ENCODE measurements at regions not wholly inside any gene's neighbourhood (a gene's known extent, or its start where the extent isn't known, plus 50 kb on each side); places are given as distances from the start of the nearest gene placed in this dataset.

GRCh38 chr5:67259548-67260215 is 63.1 kb upstream of the CD180 start:
- H3K27me3 ChIP-seq, result no peaks in the 10 kb centered on the region
- peaks cover 0 to 32% (median 3%) of the 10 kb centered on the region in 4 donors for H3K4me1 ChIP-seq
- H3K9me3 ChIP-seq, result no peaks in the 10 kb centered on the region
- no peaks in the 10 kb centered on the region for H3K36me3 ChIP-seq
- H3K27ac ChIP-seq, result no peak overlapping the region
- H3K4me3 ChIP-seq, result no peak overlapping the region
- no peak for DNase-seq
- TF ChIP-seq EP300 (IDR thresholded peaks at IDR 0.05; ENCODE audit: low read depth) (no peak), POLR2A (IDR thresholded peaks at IDR 0.05) (no peak), CTCF (IDR thresholded peaks at IDR 0.05) (no peak), POLR2AphosphoS5 (IDR thresholded peaks at IDR 0.05) (no peak)
- in situ Hi-C loops (cut with MboI; ENCODE audit: low pct_ligation_motif_present in 1 of 4, low pct_unique_long_range_greater_than_20kb in 1 of 4, low sequenced_read_pairs in 3 of 4), result loop anchor here in 1 of 4 donors (10.0 kb wide), 1 partner anchor 995 kb away; no protein-coding TSS in a partner anchor
- intact Hi-C loops (cut with DNase I; ENCODE audit: low total_unique reads), result no loop called here
- 86 to 92% methylated on average over 5 of the region's 5 CpGs for WGBS, 2 donors (ENCODE audit: low coverage in 1 of 2)

- WGBS, 2 donors (ENCODE audit: low coverage in 1 of 2), result 88 to 90% methylated on average over 2 of the region's 2 CpGs
- intact Hi-C loops (cut with DNase I; ENCODE audit: low total_unique reads), result no loop called here
- peaks cover 0 to 27% (median 3%) of the 10 kb centered on the region in 4 donors for H3K4me1 ChIP-seq
- in situ Hi-C loops (cut with MboI; ENCODE audit: low pct_ligation_motif_present in 1 of 4, low pct_unique_long_range_greater_than_20kb in 1 of 4, low sequenced_read_pairs in 3 of 4), result no loop called here
- DNase-seq, result no peak
- H3K4me3 ChIP-seq, result no peak overlapping the region
- H3K36me3 ChIP-seq, result no peaks in the 10 kb centered on the region
- peak overlapping the region in 3 of 4 donors; percentile 45 to 48 (median 47) for H3K27ac ChIP-seq
- H3K27me3 ChIP-seq, result no peaks in the 10 kb centered on the region
- H3K9me3 ChIP-seq, result no peaks in the 10 kb centered on the region
- TF ChIP-seq POLR2AphosphoS5 (IDR thresholded peaks at IDR 0.05), result peak in 2 of 3 donors; percentile 24 to 34
- no peak for TF ChIP-seq EP300 (IDR thresholded peaks at IDR 0.05; ENCODE audit: low read depth)
These were observed 60.9 kb upstream of the CD180 start for GRCh38 chr5:67257500-67257899.

- in situ Hi-C loops (cut with MboI; ENCODE audit: low pct_ligation_motif_present in 1 of 4, low pct_unique_long_range_greater_than_20kb in 1 of 4, low sequenced_read_pairs in 3 of 4) (no loop called here), intact Hi-C loops (cut with DNase I; ENCODE audit: low total_unique reads) (no loop called here)
- Histone ChIP-seq H3K4me1 (peaks cover 0 to 27% (median 3%) of the 10 kb centered on the region in 4 donors), H3K9me3 (no peaks in the 10 kb centered on the region), H3K4me3 (no peak overlapping the region), H3K27me3 (no peaks in the 10 kb centered on the region), H3K27ac (peak overlapping the region in 3 of 4 donors; percentile 45 to 48 (median 47)), H3K36me3 (no peaks in the 10 kb centered on the region)
- 65% methylated on average over 1 of the region's 1 CpG; no CpG with 5 or more reads in 1 of the 2 donors for WGBS, 2 donors (ENCODE audit: low coverage in 1 of 2)
- TF ChIP-seq POLR2A (IDR thresholded peaks at IDR 0.05) (no peak), POLR2AphosphoS5 (IDR thresholded peaks at IDR 0.05) (no peak), CTCF (IDR thresholded peaks at IDR 0.05) (no peak), EP300 (IDR thresholded peaks at IDR 0.05; ENCODE audit: low read depth) (no peak)
- DNase-seq, result no peak
These were observed 60.5 kb upstream of the CD180 start for GRCh38 chr5:67257077-67257476.

GRCh38 chr5:67255881-67256280 is 59.3 kb upstream of the CD180 start:
- DNase-seq, result no peak
- Histone ChIP-seq H3K4me1 (peaks cover 0 to 27% (median 3%) of the 10 kb centered on the region in 4 donors), H3K4me3 (no peak overlapping the region), H3K36me3 (no peaks in the 10 kb centered on the region), H3K27ac (no peak overlapping the region), H3K9me3 (no peaks in the 10 kb centered on the region), H3K27me3 (no peaks in the 10 kb centered on the region)
- intact Hi-C loops (cut with DNase I; ENCODE audit: low total_unique reads) (no loop called here), in situ Hi-C loops (cut with MboI; ENCODE audit: low pct_ligation_motif_present in 1 of 4, low pct_unique_long_range_greater_than_20kb in 1 of 4, low sequenced_read_pairs in 3 of 4) (no loop called here)
- 91 to 100% methylated on average over 1 of the region's 1 CpG for WGBS, 2 donors (ENCODE audit: low coverage in 1 of 2)
- no peak for TF ChIP-seq POLR2A (IDR thresholded peaks at IDR 0.05)
- TF ChIP-seq POLR2AphosphoS5 (IDR thresholded peaks at IDR 0.05), result no peak
- no peak for TF ChIP-seq CTCF (IDR thresholded peaks at IDR 0.05)
- TF ChIP-seq EP300 (IDR thresholded peaks at IDR 0.05; ENCODE audit: low read depth), result no peak
